Sigmoid colon (tissue), 6 donors: ENCODE measurements at regions not wholly inside any gene's neighbourhood (a gene's known extent, or its start where the extent isn't known, plus 50 kb on each side); places are given as distances from the start of the nearest gene placed in this dataset.
"Not testable (repeated sequence)": the region's sequence is repeated elsewhere in the genome, so short reads cannot be mapped to it uniquely, and the experiment has no call there.

Experiments
- DNase-seq: peaks from one replicate; pipeline ENCODE4 v3.0.0-alpha.2; 2019
- H3K27ac ChIP-seq, 4 donors: fragments of 200-600 bp; sonication (generic); one replicate each; pipeline ENCODE4 v1.5.1; 2016 to 2019; ENCODE audit warnings: mild to moderate bottlenecking in 1 of 4
- H3K27me3 ChIP-seq, 3 donors: fragments of 200-600 bp; sonication (generic); one replicate each; pipeline ENCODE4 v1.5.1; 2019; ENCODE audit warnings: mild to moderate bottlenecking in 1 of 3
- H3K36me3 ChIP-seq, 4 donors: fragments of 200-600 bp; sonication (generic); one replicate each; pipeline ENCODE4 v1.5.1; 2016 to 2019
- H3K4me1 ChIP-seq, 4 donors: fragments of 200-600 bp; sonication (generic); one replicate each; pipeline ENCODE4 v1.5.1; 2017 to 2019
- H3K4me3 ChIP-seq, 4 donors: fragments of 200-600 bp; sonication (generic); one replicate each; pipeline ENCODE4 v1.5.1; 2017 to 2019; ENCODE audit warnings: mild to moderate bottlenecking in 2 of 4, moderate library complexity in 1 of 4
- H3K9me3 ChIP-seq, 4 donors: fragments of 200-600 bp in 3 of 4; sonication (generic) in 3 of 4; one replicate each; pipeline versions ENCODE4 v1.5.1 to v1.6.1; 2013 to 2019
- CTCF ChIP-seq, 4 experiments: fragments of 450-650 bp in 3 of 4; fragments of 200-600 bp in 1 of 4; IDR thresholded peaks; one replicate each; pipeline ENCODE4 v1.5.1; 2016 to 2019; ENCODE audit warnings: antibody characterized with exemption in 4 of 4, mild to moderate bottlenecking in 3 of 4, moderate library complexity in 2 of 4
- EP300 ChIP-seq, 4 donors: sonication (generic); formaldehyde crosslinking; IDR thresholded peaks; one replicate each; pipeline ENCODE4 v1.6.1; 2017; ENCODE audit warnings: antibody characterized with exemption in 4 of 4
- POLR2A ChIP-seq, 2 donors: fragments of 450-650 bp; IDR thresholded peaks; one replicate each; pipeline ENCODE4 v1.6.1; 2016; ENCODE audit warnings: antibody characterized with exemption in 2 of 2, mild to moderate bottlenecking in 2 of 2, moderate library complexity in 2 of 2
- POLR2AphosphoS5 ChIP-seq, 4 donors: sonication (generic); formaldehyde crosslinking; IDR thresholded peaks; one replicate each; pipeline ENCODE4 v1.6.1; 2017; ENCODE audit warnings: antibody characterized with exemption in 4 of 4
- WGBS, 2 donors: extraction: QIAGEN DNeasy Blood & Tissue Kit; methylation state at CpG; one replicate each; pipeline ENCODE4 v1.1.7; 2013; 5-methylcytosine and 5-hydroxymethylcytosine counted together
- intact Hi-C: fragments of 100-400 bp; cut with DNase I; formaldehyde crosslinking; loops from one replicate; pipeline ENCODE4 v1.15.1; 2023
- donor health status: healthy with polysubstance abuse.
- donor health status: healthy.

- peak in 2 of 4 experiments; percentile 36 to 80 for TF ChIP-seq CTCF (IDR thresholded peaks at IDR 0.05)
- DNase-seq, H3K4me1 ChIP-seq, H3K4me3 ChIP-seq, intact Hi-C loops, H3K36me3 ChIP-seq, H3K9me3 ChIP-seq, H3K27me3 ChIP-seq, H3K27ac ChIP-seq: not testable (repeated sequence)
- 26% methylated on average over 2 of the region's 2 CpGs for WGBS, 2 donors
Observed at GRCh38 chr20:30356854-30357467, 900.5 kb upstream of the DEFB115 start.

GRCh38 chr20:30361756-30362155 lies 895.7 kb upstream of the DEFB115 start:
- H3K27ac ChIP-seq, H3K4me1 ChIP-seq, DNase-seq, H3K4me3 ChIP-seq, H3K9me3 ChIP-seq, H3K27me3 ChIP-seq, H3K36me3 ChIP-seq, intact Hi-C loops: not testable (repeated sequence)
- 88 to 91% methylated on average over 13 of the region's 13 CpGs for WGBS, 2 donors

GRCh38 chr20:30376430-30376766 lies 881.1 kb upstream of the DEFB115 start:
- H3K9me3 ChIP-seq, DNase-seq, H3K36me3 ChIP-seq, H3K27me3 ChIP-seq, intact Hi-C loops: not testable (repeated sequence)
- 64 to 74% methylated on average over 14 of the region's 14 CpGs for WGBS, 2 donors
- Histone ChIP-seq H3K27ac (peak overlapping the region in 3 of 4 donors; percentile 73 to 79 (median 75)), H3K4me3 (peak overlapping the region; percentile 42 to 90 (median 66)), H3K4me1 (peaks cover 0 to 17% (median 4%) of the 10 kb centered on the region in 4 donors)

GRCh38 chr20:30376767-30377658 lies 880.5 kb upstream of the DEFB115 start:
- DNase-seq: peak; percentile 76
- H3K36me3 ChIP-seq: no peaks in the 10 kb centered on the region
- H3K27ac ChIP-seq: peak overlapping the region; percentile 45 to 79 (median 74)
- peak overlapping the region; percentile 42 to 90 (median 66) for H3K4me3 ChIP-seq
- TF ChIP-seq CTCF (IDR thresholded peaks at IDR 0.05) (peak in 3 of 4 experiments; percentile 42 to 72 (median 45)), EP300 (IDR thresholded peaks at IDR 0.05) (no peak), POLR2AphosphoS5 (IDR thresholded peaks at IDR 0.05) (peak in 3 of 4 donors; percentile 36 to 58 (median 54)), POLR2A (IDR thresholded peaks at IDR 0.05) (no peak)
- WGBS, 2 donors: 7 to 8% methylated on average over 70 of the region's 70 CpGs
- H3K9me3 ChIP-seq: no peaks in the 10 kb centered on the region
- peaks cover 0 to 19% (median 4%) of the 10 kb centered on the region in 4 donors for H3K4me1 ChIP-seq
- no peaks in the 10 kb centered on the region for H3K27me3 ChIP-seq
- intact Hi-C loops: no loop called here

- H3K27me3 ChIP-seq, H3K36me3 ChIP-seq, H3K9me3 ChIP-seq, DNase-seq, intact Hi-C loops, H3K27ac ChIP-seq: not testable (repeated sequence)
- 28 to 55% methylated on average over 4 of the region's 4 CpGs for WGBS, 2 donors
- peak overlapping the region in 1 of 4 donors; percentile 68 for H3K4me3 ChIP-seq
- H3K4me1 ChIP-seq: peaks cover 0 to 19% (median 4%) of the 10 kb centered on the region in 4 donors
Observed at GRCh38 chr20:30378317-30378716, 879.1 kb upstream of the DEFB115 start.

- H3K4me1 ChIP-seq: peaks cover 0 to 19% (median 4%) of the 10 kb centered on the region in 4 donors
- H3K27me3 ChIP-seq, H3K4me3 ChIP-seq, DNase-seq, intact Hi-C loops, H3K36me3 ChIP-seq, H3K9me3 ChIP-seq, H3K27ac ChIP-seq: not testable (repeated sequence)
- 98 to 100% methylated on average over 1 of the region's 1 CpG for WGBS, 2 donors
Observed at GRCh38 chr20:30378721-30379120, 878.7 kb upstream of the DEFB115 start.

GRCh38 chr20:30384841-30385240 lies 872.6 kb upstream of the DEFB115 start:
- DNase-seq, H3K27ac ChIP-seq, intact Hi-C loops, H3K27me3 ChIP-seq, H3K4me1 ChIP-seq, H3K9me3 ChIP-seq, H3K4me3 ChIP-seq: not testable (repeated sequence)
- peaks cover 0 to 12% (median 0%) of the 10 kb centered on the region in 4 donors for H3K36me3 ChIP-seq
- WGBS, 2 donors: 70 to 77% methylated on average over 6 of the region's 6 CpGs

- H3K36me3 ChIP-seq: peaks cover 0 to 18% (median 0%) of the 10 kb centered on the region in 4 donors
- H3K9me3 ChIP-seq, H3K27me3 ChIP-seq, H3K4me1 ChIP-seq, H3K4me3 ChIP-seq, DNase-seq, H3K27ac ChIP-seq, intact Hi-C loops: not testable (repeated sequence)
- 84 to 91% methylated on average over 4 of the region's 4 CpGs for WGBS, 2 donors
Observed at GRCh38 chr20:30386099-30386498, 871.4 kb upstream of the DEFB115 start.

- intact Hi-C loops, H3K27me3 ChIP-seq, DNase-seq, H3K27ac ChIP-seq, H3K4me1 ChIP-seq, H3K4me3 ChIP-seq, H3K9me3 ChIP-seq: not testable (repeated sequence)
- H3K36me3 ChIP-seq: peaks cover 0 to 29% (median 0%) of the 10 kb centered on the region in 4 donors
- 94 to 97% methylated on average over 4 of the region's 4 CpGs for WGBS, 2 donors
Observed at GRCh38 chr20:30387823-30388222, 869.6 kb upstream of the DEFB115 start.

GRCh38 chr20:30393523-30393922 lies 863.9 kb upstream of the DEFB115 start:
- H3K27ac ChIP-seq, intact Hi-C loops, H3K4me1 ChIP-seq, DNase-seq, H3K27me3 ChIP-seq, H3K4me3 ChIP-seq, H3K9me3 ChIP-seq: not testable (repeated sequence)
- WGBS, 2 donors: 95 to 97% methylated on average over 1 of the region's 1 CpG
- peaks cover 0 to 67% (median 6%) of the 10 kb centered on the region in 4 donors for H3K36me3 ChIP-seq
